ENCODE measurements at regions not wholly inside any gene's neighbourhood (a gene's known extent, or its start where the extent isn't known, plus 50 kb on each side); places are given as distances from the start of the nearest gene placed in this dataset.

DNA sequence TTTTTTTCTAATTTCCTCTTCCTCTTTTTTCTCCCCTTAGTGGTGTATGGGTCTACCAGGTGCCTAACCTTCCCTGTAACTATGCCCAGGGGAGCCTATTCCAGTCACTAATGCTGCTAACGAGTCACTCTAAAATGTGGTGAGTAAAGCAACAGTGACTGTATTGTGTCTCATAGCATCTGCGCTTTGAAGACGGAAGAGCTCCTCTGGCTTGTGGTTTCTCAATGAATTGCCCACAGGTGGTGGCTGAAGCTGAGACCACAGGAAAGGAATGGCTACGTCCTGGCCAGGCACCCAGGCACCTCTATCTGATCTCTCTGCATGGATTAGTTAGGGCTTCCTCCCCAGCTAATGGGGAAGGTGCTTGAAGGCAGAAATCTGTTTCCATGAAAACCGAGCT is 763.5 kb upstream of the FRG1 start:
- no peaks in the 10 kb centered on the region for H3K36me3 ChIP-seq
- no peaks in the 10 kb centered on the region for H3K9me3 ChIP-seq
- TF ChIP-seq POLR2A (IDR thresholded peaks at IDR 0.05) (no peak), POLR2AphosphoS5 (IDR thresholded peaks at IDR 0.05; ENCODE audit: insufficient read depth in 1 of 2, low read depth in 1 of 2) (no peak)
- TF ChIP-seq, protein P1, sequence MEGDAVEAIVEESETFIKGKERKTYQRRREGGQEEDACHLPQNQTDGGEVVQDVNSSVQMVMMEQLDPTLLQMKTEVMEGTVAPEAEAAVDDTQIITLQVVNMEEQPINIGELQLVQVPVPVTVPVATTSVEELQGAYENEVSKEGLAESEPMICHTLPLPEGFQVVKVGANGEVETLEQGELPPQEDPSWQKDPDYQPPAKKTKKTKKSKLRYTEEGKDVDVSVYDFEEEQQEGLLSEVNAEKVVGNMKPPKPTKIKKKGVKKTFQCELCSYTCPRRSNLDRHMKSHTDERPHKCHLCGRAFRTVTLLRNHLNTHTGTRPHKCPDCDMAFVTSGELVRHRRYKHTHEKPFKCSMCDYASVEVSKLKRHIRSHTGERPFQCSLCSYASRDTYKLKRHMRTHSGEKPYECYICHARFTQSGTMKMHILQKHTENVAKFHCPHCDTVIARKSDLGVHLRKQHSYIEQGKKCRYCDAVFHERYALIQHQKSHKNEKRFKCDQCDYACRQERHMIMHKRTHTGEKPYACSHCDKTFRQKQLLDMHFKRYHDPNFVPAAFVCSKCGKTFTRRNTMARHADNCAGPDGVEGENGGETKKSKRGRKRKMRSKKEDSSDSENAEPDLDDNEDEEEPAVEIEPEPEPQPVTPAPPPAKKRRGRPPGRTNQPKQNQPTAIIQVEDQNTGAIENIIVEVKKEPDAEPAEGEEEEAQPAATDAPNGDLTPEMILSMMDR (IDR thresholded peaks at IDR 0.05), result no peak
- no peak overlapping the region for H3K4me3 ChIP-seq
- no peaks in the 10 kb centered on the region for H3K27me3 ChIP-seq
- H3K27ac ChIP-seq, result no peak overlapping the region
- intact Hi-C loops (cut with DNase I), result no loop called here
- no peaks in the 10 kb centered on the region for H3K4me1 ChIP-seq
- no peak for DNase-seq (ENCODE audit: extremely low spot score in 2 of 2)

DNA sequence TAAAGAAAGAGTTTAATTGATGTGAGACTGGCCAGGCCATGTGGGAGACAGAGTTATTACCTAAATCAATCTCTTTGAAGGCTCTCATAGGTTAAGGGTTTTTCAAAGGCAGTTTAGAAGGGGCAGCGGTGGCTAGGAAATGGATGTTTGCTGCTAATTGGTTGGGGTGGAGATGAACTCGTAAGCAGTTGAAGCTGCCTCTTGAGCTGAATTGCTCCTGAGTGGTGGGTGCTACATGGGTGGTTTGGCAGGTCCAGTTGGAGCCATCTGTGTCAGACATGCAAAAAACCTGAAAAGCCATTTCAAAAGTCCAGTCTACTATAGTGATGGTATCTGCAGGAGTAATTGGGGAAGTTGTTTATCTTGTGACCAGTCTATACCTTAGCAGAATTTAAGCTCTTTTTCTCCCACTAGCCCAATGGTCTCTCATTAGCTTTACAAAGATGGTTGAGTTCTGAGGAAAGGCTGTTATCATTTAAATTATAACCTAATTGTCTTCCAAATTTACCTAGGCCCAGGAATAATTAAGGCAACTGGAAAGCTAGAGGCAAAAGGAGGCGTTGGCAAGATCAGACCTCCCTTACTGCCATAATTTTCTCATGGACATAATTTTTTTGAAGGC is 762.4 kb upstream of the FRG1 start:
- no peak overlapping the region for H3K4me3 ChIP-seq
- H3K9me3 ChIP-seq, result no peaks in the 10 kb centered on the region
- TF ChIP-seq, protein P1 (IDR thresholded peaks at IDR 0.05), result no peak
- no peak for TF ChIP-seq POLR2AphosphoS5 (IDR thresholded peaks at IDR 0.05; ENCODE audit: insufficient read depth in 1 of 2, low read depth in 1 of 2)
- TF ChIP-seq POLR2A (IDR thresholded peaks at IDR 0.05), result no peak
- H3K27ac ChIP-seq, result no peak overlapping the region
- no peaks in the 10 kb centered on the region for H3K4me1 ChIP-seq
- DNase-seq (ENCODE audit: extremely low spot score in 2 of 2), result no peak
- no peaks in the 10 kb centered on the region for H3K36me3 ChIP-seq
- intact Hi-C loops (cut with DNase I), result no loop called here
- no peaks in the 10 kb centered on the region for H3K27me3 ChIP-seq

- TF ChIP-seq, protein P1 (IDR thresholded peaks at IDR 0.05), result no peak
- no peak for TF ChIP-seq POLR2AphosphoS5 (IDR thresholded peaks at IDR 0.05; ENCODE audit: insufficient read depth in 1 of 2, low read depth in 1 of 2)
These were observed 754.8 kb upstream of the FRG1 start for GRCh38 chr4:189185810-189186432.

DNA sequence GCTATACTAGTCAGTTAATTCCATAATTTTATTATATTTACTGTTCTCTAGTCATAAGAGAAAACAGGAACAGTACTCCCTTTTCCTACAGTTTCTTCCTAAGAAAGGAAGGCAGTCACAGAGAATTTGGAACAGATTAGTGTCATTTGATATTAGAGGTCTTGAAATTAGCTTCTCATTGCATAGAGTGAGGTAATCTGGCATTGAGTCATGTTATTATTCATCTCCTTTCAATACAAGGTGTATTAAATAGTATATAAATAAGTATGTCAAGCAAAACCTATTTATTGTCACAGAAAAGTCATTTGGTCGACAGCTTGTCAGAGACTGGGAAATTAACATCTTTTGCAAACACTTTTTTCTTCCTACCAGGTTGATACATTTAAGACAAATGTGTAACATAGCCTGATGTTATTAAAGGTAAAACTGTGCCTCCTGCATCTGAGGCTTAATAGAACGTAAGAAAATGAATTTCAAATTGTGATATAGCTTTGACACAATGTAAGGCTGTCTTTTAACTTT is 753.1 kb upstream of the FRG1 start:
- DNase-seq (ENCODE audit: extremely low spot score in 2 of 2), result no peak
- no peaks in the 10 kb centered on the region for H3K4me1 ChIP-seq
- H3K4me3 ChIP-seq, result no peak overlapping the region
- TF ChIP-seq POLR2AphosphoS5 (IDR thresholded peaks at IDR 0.05; ENCODE audit: insufficient read depth in 1 of 2, low read depth in 1 of 2) (no peak), POLR2A (IDR thresholded peaks at IDR 0.05) (no peak)
- TF ChIP-seq, protein P1 (IDR thresholded peaks at IDR 0.05), result no peak
- no peaks in the 10 kb centered on the region for H3K9me3 ChIP-seq
- intact Hi-C loops (cut with DNase I), result no loop called here
- no peaks in the 10 kb centered on the region for H3K27me3 ChIP-seq
- H3K27ac ChIP-seq, result no peak overlapping the region
- H3K36me3 ChIP-seq, result no peaks in the 10 kb centered on the region

More at GRCh38 chr4:189185810-189186432, 754.8 kb upstream of the FRG1 start:
- no peak for DNase-seq (ENCODE audit: extremely low spot score in 2 of 2)
- H3K4me3 ChIP-seq, result no peak overlapping the region
- no peaks in the 10 kb centered on the region for H3K27me3 ChIP-seq
- intact Hi-C loops (cut with DNase I), result no loop called here
- no peak overlapping the region for H3K27ac ChIP-seq
- H3K36me3 ChIP-seq, result no peaks in the 10 kb centered on the region
- no peaks in the 10 kb centered on the region for H3K4me1 ChIP-seq
- H3K9me3 ChIP-seq, result no peaks in the 10 kb centered on the region

GRCh38 chr4:189198624-189199023 is 742.0 kb upstream of the FRG1 start:
- H3K27ac ChIP-seq, result no peak overlapping the region
- no peak overlapping the region for H3K4me3 ChIP-seq
- H3K27me3 ChIP-seq, result no peaks in the 10 kb centered on the region
- H3K9me3 ChIP-seq, result no peaks in the 10 kb centered on the region
- TF ChIP-seq POLR2AphosphoS5 (IDR thresholded peaks at IDR 0.05; ENCODE audit: insufficient read depth in 1 of 2, low read depth in 1 of 2) (no peak), POLR2A (IDR thresholded peaks at IDR 0.05) (no peak)
- TF ChIP-seq, protein P1 (IDR thresholded peaks at IDR 0.05), result no peak
- no peaks in the 10 kb centered on the region for H3K36me3 ChIP-seq
- intact Hi-C loops (cut with DNase I), result no loop called here
- no peak for DNase-seq (ENCODE audit: extremely low spot score in 2 of 2)
- no peaks in the 10 kb centered on the region for H3K4me1 ChIP-seq
